ENCODE measurements at regions not wholly inside any gene's neighbourhood (a gene's known extent, or its start where the extent isn't known, plus 50 kb on each side); places are given as distances from the start of the nearest gene placed in this dataset.

- TF ChIP-seq SUZ12 (IDR thresholded peaks at IDR 0.05; ENCODE audit: extremely low read depth, insufficient read depth, insufficient read length) (no peak), ZNF274 (IDR thresholded peaks at IDR 0.05; ENCODE audit: low read depth, low read length) (no peak)
Measured at GRCh38 chr1:116262995-116263385, 110.1 kb upstream of the ATP1A1 start.

All from NT2/D1 (cell line).